Endothelial cell of umbilical vein (primary cell): ENCODE measurements at regions not wholly inside any gene's neighbourhood (a gene's known extent, or its start where the extent isn't known, plus 50 kb on each side); places are given as distances from the start of the nearest gene placed in this dataset.

Source experiments
- BruUV-seq: library from RNA; stranded (reverse); fragments of 400-500 nt; replicated peaks from 2 replicates; lab custom pipeline; 2021; lab: Mats Ljungman, UMichigan
- CTCF ChIA-PET: fragments of 300-600, 350-600 bp; sonication (Branson Sonifier 250); formaldehyde crosslinking; loops from one replicate; lab custom pipeline; 2021; ENCODE audit warnings: antibody characterized with exemption, inconsistent platforms; lab: Charles Lee
- POLR2A ChIA-PET: fragments of 300-600, 350-600 bp; sonication (Branson Sonifier 250); formaldehyde crosslinking; loops from one replicate; lab custom pipeline; 2021; ENCODE audit warnings: antibody characterized with exemption, inconsistent platforms; lab: Charles Lee
- DNase-seq: peaks from one replicate; pipeline ENCODE4 v3.0.0-alpha.2; 2011; ENCODE audit warnings: low read depth, low spot score
- FAIRE-seq: peaks from 2 replicates; lab custom pipeline; 2011; peaks lifted over from hg19 to GRCh38; lab: Jason Lieb, UNC
- H2AFZ ChIP-seq: 2 replicates; pipeline ENCODE4 v1.6.0; 2012; ENCODE audit warnings: low read depth, low read length, control low read depth, inconsistent platforms
- H3K27ac ChIP-seq: 2 replicates; pipeline ENCODE4 v1.5.1; 2011; ENCODE audit warnings: low read depth, mild to moderate bottlenecking, control low read depth, low read length, moderate library complexity; ENCODE audit not compliant: insufficient read depth
- H3K27me3 ChIP-seq, 2 experiments: 2 replicates each; pipeline versions ENCODE4 v1.6.0 to v1.6.1; 2011; ENCODE audit warnings: low read length in 2 of 2, mixed read lengths in 1 of 2; ENCODE audit not compliant: control insufficient read depth in 2 of 2, insufficient read depth in 2 of 2
- H3K36me3 ChIP-seq, 2 experiments: 2 replicates in 1 of 2; 3 replicates in 1 of 2; pipeline ENCODE4 v1.5.1; 2011; ENCODE audit warnings: low read length in 2 of 2, mild to moderate bottlenecking in 1 of 2, moderate library complexity in 1 of 2; ENCODE audit not compliant: control insufficient read depth in 2 of 2, insufficient read depth in 2 of 2; ENCODE audit errors: extremely low read depth in 1 of 2
- H3K4me1 ChIP-seq: 3 replicates; pipeline ENCODE4 v1.5.1; 2011; ENCODE audit warnings: mild to moderate bottlenecking, low read length; ENCODE audit not compliant: control insufficient read depth, insufficient read depth; ENCODE audit errors: extremely low read depth
- H3K4me2 ChIP-seq: 2 replicates; pipeline ENCODE4 v1.6.1; 2011; ENCODE audit warnings: low read length, control low read depth, mixed read lengths; ENCODE audit not compliant: insufficient read depth
- H3K4me3 ChIP-seq, 3 experiments: fragments of 200-600 bp in 1 of 3; sonication (generic), shearing (Covaris generic) in 1 of 3; replicated peaks in 1 of 3; 2 replicates each; pipeline ENCODE4 v1.5.1; 2011 to 2016; ENCODE audit warnings: control low read depth in 3 of 3, low read length in 3 of 3, mild to moderate bottlenecking in 2 of 3, inconsistent platforms in 1 of 3, low read depth in 1 of 3, moderate library complexity in 1 of 3; ENCODE audit not compliant: insufficient read depth in 1 of 3
- H3K79me2 ChIP-seq: 2 replicates; pipeline ENCODE4 v1.6.0; 2012; ENCODE audit warnings: low read length, inconsistent platforms; ENCODE audit not compliant: control insufficient read depth, insufficient read depth
- H3K9ac ChIP-seq: replicated peaks from 2 replicates; pipeline ENCODE3; 2011; ENCODE audit warnings: low read length, control low read depth; ENCODE audit not compliant: insufficient read depth; ENCODE audit errors: extremely low read depth
- H3K9me1 ChIP-seq: replicated peaks from 3 replicates; pipeline ENCODE4 v1.6.0; 2011; ENCODE audit warnings: mild to moderate bottlenecking, low read length; ENCODE audit not compliant: control insufficient read depth, insufficient read depth; ENCODE audit errors: extremely low read depth
- H3K9me3 ChIP-seq: replicated peaks from 2 replicates; pipeline ENCODE4 v1.5.1; 2012; ENCODE audit warnings: low read length, inconsistent platforms; ENCODE audit not compliant: control insufficient read depth, insufficient read depth
- H4K20me1 ChIP-seq: replicated peaks from 2 replicates; pipeline ENCODE3; 2011; ENCODE audit warnings: mild to moderate bottlenecking, low read length; ENCODE audit not compliant: control insufficient read depth, insufficient read depth; ENCODE audit errors: extremely low read depth
- CTCF ChIP-seq, 2 donors: IDR thresholded peaks; 1 replicate in 1 of 2; 2 replicates in 1 of 2; pipeline ENCODE4 v1.5.1; 2011; ENCODE audit warnings: low read length in 2 of 2, mild to moderate bottlenecking in 2 of 2, moderate library complexity in 2 of 2, control low read depth in 1 of 2, inconsistent platforms in 1 of 2, low read depth in 1 of 2; ENCODE audit not compliant: insufficient read depth in 1 of 2; ENCODE audit errors: extremely low read depth in 1 of 2
- EZH2 ChIP-seq: IDR thresholded peaks from 2 replicates; pipeline ENCODE4 v1.6.1; 2012; ENCODE audit warnings: borderline replicate concordance, low read depth, mild to moderate bottlenecking, moderate library complexity, low read length, inconsistent platforms; ENCODE audit not compliant: severe bottlenecking
- FOS ChIP-seq: IDR thresholded peaks from 2 replicates; pipeline ENCODE4 v1.6.1; 2011; ENCODE audit warnings: mild to moderate bottlenecking, low read length, moderate library complexity, borderline replicate concordance; ENCODE audit not compliant: insufficient read depth
- GATA2 ChIP-seq: IDR thresholded peaks from 2 replicates; pipeline ENCODE4 v1.7.0; 2011; ENCODE audit warnings: low read depth, mild to moderate bottlenecking, moderate library complexity, mixed read lengths, low read length; ENCODE audit not compliant: insufficient read length, insufficient read depth
- JUN ChIP-seq: IDR thresholded peaks from 2 replicates; pipeline ENCODE4 v1.6.1; 2011; ENCODE audit warnings: borderline replicate concordance, low read depth; ENCODE audit not compliant: insufficient read length, insufficient read depth
- MAX ChIP-seq: IDR thresholded peaks from 2 replicates; pipeline ENCODE4 v1.6.1; 2011; ENCODE audit not compliant: insufficient read depth, insufficient read length
- MYC ChIP-seq: IDR thresholded peaks from one replicate; pipeline ENCODE4 v1.6.1; 2011; ENCODE audit warnings: mild to moderate bottlenecking, low read depth, low read length
- POLR2A ChIP-seq: IDR thresholded peaks from 2 replicates; pipeline ENCODE4 v1.6.1; 2012; ENCODE audit warnings: low read depth, mild to moderate bottlenecking, control low read depth, low read length
- POLR2AphosphoS5 ChIP-seq: IDR thresholded peaks from 2 replicates; pipeline ENCODE4 v1.6.1; 2012; ENCODE audit warnings: low read depth, mild to moderate bottlenecking, control low read depth, low read length, moderate library complexity; ENCODE audit not compliant: insufficient read depth
- dilution Hi-C: fragments of 300-500 bp; cut with MboI; formaldehyde crosslinking; loops from one replicate; pipeline ENCODE4 v1.15.0; 2019; ENCODE audit warnings: low sequenced_read_pairs; ENCODE audit not compliant: extremely low pct_ligation_motif_present
- intact Hi-C: fragments of 100-400 bp; cut with micrococcal nuclease; formaldehyde crosslinking; loops from one replicate; pipeline ENCODE4 v1.10.0; 2022

GRCh38 chr6:21467091-21467490 is 126.5 kb upstream of the SOX4 start:
- POLR2A ChIA-PET, result no interaction called here
- DNase-seq, result no peak
- Histone ChIP-seq H3K27ac (no peak overlapping the region), H3K4me2 (no peak overlapping the region), H3K79me2 (no peaks in the 10 kb centered on the region), H3K4me3 (no peak overlapping the region), H3K27me3 (no peaks in the 10 kb centered on the region), H4K20me1 (no peaks in the 10 kb centered on the region), H3K9me1 (no peaks in the 10 kb centered on the region), H3K9me3 (no peaks in the 10 kb centered on the region), H3K9ac (no peak overlapping the region), H2AFZ (no peak overlapping the region), H3K36me3 (no peaks in the 10 kb centered on the region), H3K4me1 (no peaks in the 10 kb centered on the region)
- TF ChIP-seq MYC (no peak), FOS (no peak), EZH2 (no peak), MAX (no peak), POLR2AphosphoS5 (no peak), JUN (no peak), CTCF (IDR thresholded peaks at IDR 0.05; ENCODE audit: extremely low read depth in 1 of 2, insufficient read depth in 1 of 2, low read depth in 1 of 2, low read length in 2 of 2) (no peak), GATA2 (no peak), POLR2A (no peak)
- BruUV-seq, result no TSS peak
- dilution Hi-C loops, result no loop called here
- intact Hi-C loops, result no loop called here
- no peak for FAIRE-seq
- CTCF ChIA-PET, result no interaction called here
